HG02763 (cell line): ENCODE measurements at regions not wholly inside any gene's neighbourhood (a gene's known extent, or its start where the extent isn't known, plus 50 kb on each side); places are given as distances from the start of the nearest gene placed in this dataset.

Experiments
- ATAC-seq: cut with Tn5 transposase; IDR thresholded peaks from one replicate; pipeline ENCODE4 v1.9.1; 2021; ENCODE audit warnings: mild to moderate bottlenecking, moderate library complexity; ENCODE audit not compliant: unreplicated experiment

GRCh38 chr2:205937211-205937610 is 148.8 kb downstream of the INO80D start:
- no peak for ATAC-seq

- no peak for ATAC-seq
These were observed 149.5 kb downstream of the INO80D start for GRCh38 chr2:205936446-205936845.

- ATAC-seq = no peak
These were observed 151.5 kb downstream of the INO80D start for GRCh38 chr2:205934443-205934842.

- ATAC-seq = no peak
These were observed 153.1 kb downstream of the INO80D start for GRCh38 chr2:205932861-205933260.

- ATAC-seq = no peak
These were observed 154.6 kb downstream of the INO80D start for GRCh38 chr2:205931388-205931787.

GRCh38 chr2:205930209-205930608 is 155.8 kb downstream of the INO80D start:
- no peak for ATAC-seq

GRCh38 chr2:205929246-205929942 is 156.6 kb downstream of the INO80D start:
- no peak for ATAC-seq

GRCh38 chr2:205925373-205926337 is 160.3 kb downstream of the INO80D start:
- peak; percentile 80 for ATAC-seq

- no peak for ATAC-seq
These were observed 161.3 kb downstream of the INO80D start for GRCh38 chr2:205924676-205925075.

GRCh38 chr2:205915130-205915524 is 170.8 kb downstream of the INO80D start:
- ATAC-seq = no peak

GRCh38 chr2:205914213-205915129 is 171.5 kb downstream of the INO80D start:
- ATAC-seq = no peak

GRCh38 chr2:205913668-205914067 is 172.3 kb downstream of the INO80D start:
- ATAC-seq = no peak

- no peak for ATAC-seq
These were observed 174.7 kb downstream of the INO80D start for GRCh38 chr2:205911306-205911705.

- ATAC-seq = no peak
These were observed 176.8 kb downstream of the INO80D start for GRCh38 chr2:205909184-205909572.

- no peak for ATAC-seq
These were observed 177.5 kb downstream of the INO80D start for GRCh38 chr2:205908212-205909183.

- ATAC-seq = no peak
These were observed 179.6 kb downstream of the INO80D start for GRCh38 chr2:205906419-205906818.

GRCh38 chr2:205905576-205905975 is 180.4 kb downstream of the INO80D start:
- ATAC-seq = no peak

- no peak for ATAC-seq
These were observed 181.1 kb downstream of the INO80D start for GRCh38 chr2:205904873-205905272.

GRCh38 chr2:205903549-205904129 is 182.3 kb downstream of the INO80D start:
- ATAC-seq = no peak

GRCh38 chr2:205902900-205903237 is 183.1 kb downstream of the INO80D start:
- no peak for ATAC-seq
